Ectodermal cell (in vitro differentiated cells): ENCODE measurements at regions not wholly inside any gene's neighbourhood (a gene's known extent, or its start where the extent isn't known, plus 50 kb on each side); places are given as distances from the start of the nearest gene placed in this dataset.

Source experiments
- H3K27ac ChIP-seq: 2 replicates; pipeline ENCODE4 v1.7.0; 2013; ENCODE audit warnings: mild to moderate bottlenecking, low read depth, low read length; ENCODE audit not compliant: insufficient read depth, poor library complexity, severe bottlenecking
- H3K27me3 ChIP-seq: 2 replicates; pipeline ENCODE4 v1.7.0; 2013; ENCODE audit warnings: mild to moderate bottlenecking, low read length; ENCODE audit not compliant: insufficient read depth, control insufficient read depth, poor library complexity, severe bottlenecking
- H3K36me3 ChIP-seq: one replicate; pipeline ENCODE4 v1.7.0; 2013; ENCODE audit warnings: low read length; ENCODE audit not compliant: control insufficient read depth, insufficient read depth
- H3K4me1 ChIP-seq: one replicate; pipeline ENCODE4 v1.7.0; 2013; ENCODE audit warnings: low read length; ENCODE audit not compliant: control insufficient read depth, insufficient read depth
- H3K4me3 ChIP-seq: 2 replicates; pipeline ENCODE4 v1.7.0; 2013; ENCODE audit warnings: low read depth, low read length, control low read depth; ENCODE audit not compliant: insufficient read depth
- H3K9me3 ChIP-seq: 2 replicates; pipeline ENCODE4 v1.7.0; 2013; ENCODE audit warnings: mild to moderate bottlenecking, low read length, moderate library complexity; ENCODE audit not compliant: control insufficient read depth
- WGBS, 2 experiments: methylation state at CpG; one replicate each; pipeline ENCODE4 v1.1.7; 2013; ENCODE audit warnings: missing lambda C conversion rate in 2 of 2; 5-methylcytosine and 5-hydroxymethylcytosine counted together

DNA sequence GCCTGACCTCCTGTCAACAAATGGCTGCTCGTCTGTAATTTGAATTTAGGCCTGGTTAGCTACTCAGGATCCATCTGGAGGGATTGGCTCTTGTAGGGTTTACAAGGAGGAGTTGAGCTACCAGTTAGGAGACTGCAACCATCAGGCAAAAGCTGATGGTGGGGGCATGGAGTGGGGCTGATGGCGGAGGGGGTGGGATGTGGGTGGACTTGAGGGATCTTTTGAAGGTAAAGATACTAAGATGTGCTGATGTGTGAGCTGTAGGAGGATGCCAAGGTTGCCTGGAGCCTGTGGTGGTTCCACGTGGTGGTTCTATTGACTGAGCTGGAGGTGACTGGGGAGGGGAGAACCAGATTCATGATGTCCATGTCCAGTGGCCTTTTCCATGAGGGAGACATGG, 240.7 kb downstream of the LPIN1 start:
- no peak overlapping the region for H3K27ac ChIP-seq
- 91 to 97% methylated on average over 3 of the region's 3 CpGs for WGBS, 2 experiments
- H3K36me3 ChIP-seq = no peaks in the 10 kb centered on the region
- no peak overlapping the region for H3K4me3 ChIP-seq
- H3K27me3 ChIP-seq = no peaks in the 10 kb centered on the region
- H3K4me1 ChIP-seq = no peaks in the 10 kb centered on the region
- H3K9me3 ChIP-seq = no peaks in the 10 kb centered on the region

DNA sequence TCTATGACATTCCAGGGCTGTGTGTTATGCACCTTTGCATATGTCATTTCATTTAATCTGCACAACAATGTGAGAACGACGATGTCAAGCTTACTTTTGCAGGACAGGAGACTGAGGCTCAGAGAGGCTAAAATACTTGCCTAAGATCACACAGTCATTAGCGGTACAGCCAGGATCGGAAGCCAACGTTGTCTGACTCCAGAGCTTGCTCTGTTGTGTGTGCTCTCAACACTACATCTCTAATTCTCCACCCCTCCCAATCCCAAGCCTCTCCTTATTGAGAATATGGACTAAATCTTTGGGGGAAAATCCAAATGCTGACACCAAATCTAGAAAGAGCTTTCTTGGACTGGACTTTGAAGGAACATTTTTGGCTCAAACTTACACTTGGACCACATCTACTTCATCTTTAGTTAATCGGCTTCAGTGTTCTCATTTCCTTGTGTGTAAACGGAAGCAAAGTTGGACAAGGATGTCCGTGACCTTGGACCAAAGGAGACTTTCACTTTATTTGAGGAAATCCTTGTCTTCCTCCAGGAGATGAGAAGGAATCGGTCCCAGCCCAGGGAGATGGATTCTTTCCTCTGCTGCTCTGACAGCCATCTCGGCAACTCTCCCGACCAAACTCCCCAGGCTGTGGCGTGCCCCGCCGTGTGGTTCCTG, 242.4 kb downstream of the LPIN1 start:
- no peak overlapping the region for H3K4me3 ChIP-seq
- no peaks in the 10 kb centered on the region for H3K36me3 ChIP-seq
- 91 to 95% methylated on average over 14 of the region's 14 CpGs for WGBS, 2 experiments
- no peaks in the 10 kb centered on the region for H3K9me3 ChIP-seq
- H3K4me1 ChIP-seq = peaks cover under 1% of the 10 kb centered on the region
- no peak overlapping the region for H3K27ac ChIP-seq
- no peaks in the 10 kb centered on the region for H3K27me3 ChIP-seq

DNA sequence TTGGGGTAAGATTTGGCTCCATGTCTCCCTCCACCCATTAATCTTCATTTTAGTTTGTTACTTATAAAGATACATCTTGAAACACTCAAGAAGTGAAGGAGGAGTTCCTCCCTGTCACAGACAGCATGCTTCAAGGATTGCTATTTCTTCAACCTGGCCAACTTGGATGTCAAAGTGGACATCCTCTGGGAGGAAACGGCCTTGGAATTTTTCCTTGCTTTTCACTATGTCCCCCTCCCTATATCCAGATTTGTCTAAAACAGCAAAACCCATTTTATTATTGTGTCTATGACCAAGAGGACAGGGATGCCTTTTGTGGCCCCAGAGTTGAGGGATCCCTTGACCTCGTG, 242.9 kb downstream of the LPIN1 start:
- Histone ChIP-seq H3K36me3 (no peaks in the 10 kb centered on the region), H3K9me3 (no peaks in the 10 kb centered on the region), H3K27me3 (no peaks in the 10 kb centered on the region), H3K27ac (no peak overlapping the region), H3K4me1 (peaks cover 4% of the 10 kb centered on the region), H3K4me3 (no peak overlapping the region)
- WGBS, 2 experiments = 94 to 95% methylated on average over 2 of the region's 2 CpGs

DNA sequence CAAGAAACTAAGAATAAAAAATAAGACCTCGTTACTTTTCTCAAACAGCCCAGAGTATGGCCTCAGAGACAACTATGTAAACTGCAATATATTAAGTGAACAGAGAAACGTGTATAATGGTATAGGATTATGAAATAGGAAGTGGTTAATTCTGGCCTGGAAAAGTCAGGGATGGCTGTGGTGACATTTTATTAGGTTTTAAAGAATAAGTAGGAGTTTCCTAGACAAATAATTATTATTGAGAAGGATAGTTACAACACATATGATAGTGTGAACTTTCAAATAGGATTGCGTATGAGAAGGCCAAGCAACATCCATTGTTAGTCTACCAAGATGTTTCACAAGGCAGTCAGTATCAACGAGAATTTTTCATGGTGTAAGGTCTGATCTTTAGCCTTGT, 244.1 kb downstream of the LPIN1 start:
- 93 to 95% methylated on average over 4 of the region's 4 CpGs for WGBS, 2 experiments
- H3K9me3 ChIP-seq = no peaks in the 10 kb centered on the region

DNA sequence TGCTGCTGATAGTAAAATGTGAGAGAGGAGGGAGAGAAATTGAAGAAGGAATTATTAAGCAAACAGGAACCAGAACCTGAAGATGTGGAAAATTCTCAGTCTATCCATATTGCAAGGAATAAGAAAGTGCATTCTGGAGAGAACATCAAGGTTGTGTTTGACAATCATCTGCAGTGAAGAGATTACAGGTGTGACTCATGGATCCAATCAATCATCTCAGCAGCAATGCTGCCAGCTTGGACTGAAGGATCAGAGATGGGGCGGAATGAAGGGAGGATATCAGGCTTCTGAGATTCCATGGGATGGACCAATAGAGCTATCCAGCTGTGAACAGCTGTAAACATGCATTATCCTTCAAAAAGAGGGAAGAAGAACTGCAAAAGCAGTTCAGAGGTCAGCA, 247.3 kb downstream of the LPIN1 start:
- Histone ChIP-seq H3K4me1 (peaks cover 4% of the 10 kb centered on the region), H3K9me3 (no peaks in the 10 kb centered on the region), H3K36me3 (no peaks in the 10 kb centered on the region), H3K4me3 (no peak overlapping the region), H3K27ac (no peak overlapping the region), H3K27me3 (no peaks in the 10 kb centered on the region)
- WGBS, 2 experiments = 68 to 88% methylated on average over 1 of the region's 1 CpG

More for the DNA sequence above, 244.1 kb downstream of the LPIN1 start:
- no peak overlapping the region for H3K4me3 ChIP-seq
- peaks cover 4% of the 10 kb centered on the region for H3K4me1 ChIP-seq
- no peaks in the 10 kb centered on the region for H3K27me3 ChIP-seq
- no peaks in the 10 kb centered on the region for H3K36me3 ChIP-seq
- H3K27ac ChIP-seq = no peak overlapping the region

DNA sequence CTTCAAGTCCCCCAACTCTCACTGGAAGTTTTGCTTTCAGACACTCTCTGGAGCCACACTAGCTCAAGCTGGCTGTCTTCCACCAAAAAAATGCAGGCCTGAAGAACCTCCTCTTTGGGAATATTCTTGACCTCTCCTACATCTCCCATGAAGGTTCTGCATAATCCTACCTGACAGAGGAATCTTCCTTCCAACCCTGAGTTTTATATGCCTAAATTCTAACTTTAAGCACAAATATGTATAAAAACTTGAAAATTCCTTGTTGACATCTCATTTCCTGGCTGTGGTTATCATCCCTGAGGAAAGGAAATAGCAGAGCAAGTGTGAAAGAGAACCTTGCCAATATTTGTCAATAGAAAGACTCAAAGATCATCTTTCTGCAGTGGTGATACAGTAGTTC, 249.0 kb downstream of the LPIN1 start:
- Histone ChIP-seq H3K27ac (no peak overlapping the region), H3K9me3 (no peaks in the 10 kb centered on the region), H3K4me1 (peaks cover 4% of the 10 kb centered on the region), H3K27me3 (no peaks in the 10 kb centered on the region), H3K36me3 (no peaks in the 10 kb centered on the region), H3K4me3 (no peak overlapping the region)

DNA sequence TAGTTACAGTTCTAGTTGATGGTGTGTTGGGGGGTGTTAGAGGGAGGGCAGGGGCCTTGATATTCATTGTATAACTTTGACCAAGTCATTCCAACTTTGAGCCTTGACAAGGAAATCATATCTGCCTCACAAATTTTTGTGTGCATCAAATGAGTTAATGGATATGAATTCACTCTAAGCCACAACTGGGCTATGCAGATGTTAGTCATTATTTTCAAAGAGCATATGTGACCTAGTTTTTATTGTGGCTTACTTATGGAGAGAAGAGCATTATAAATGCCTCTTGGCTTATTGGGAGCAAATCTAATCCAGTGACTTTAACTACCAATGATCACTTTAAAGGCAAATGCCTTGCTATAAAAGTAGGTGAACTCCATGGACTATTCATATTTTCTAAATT, 250.2 kb downstream of the LPIN1 start:
- Histone ChIP-seq H3K4me1 (peaks cover 4% of the 10 kb centered on the region), H3K4me3 (no peak overlapping the region), H3K9me3 (no peaks in the 10 kb centered on the region), H3K27me3 (no peaks in the 10 kb centered on the region), H3K36me3 (no peaks in the 10 kb centered on the region), H3K27ac (no peak overlapping the region)

DNA sequence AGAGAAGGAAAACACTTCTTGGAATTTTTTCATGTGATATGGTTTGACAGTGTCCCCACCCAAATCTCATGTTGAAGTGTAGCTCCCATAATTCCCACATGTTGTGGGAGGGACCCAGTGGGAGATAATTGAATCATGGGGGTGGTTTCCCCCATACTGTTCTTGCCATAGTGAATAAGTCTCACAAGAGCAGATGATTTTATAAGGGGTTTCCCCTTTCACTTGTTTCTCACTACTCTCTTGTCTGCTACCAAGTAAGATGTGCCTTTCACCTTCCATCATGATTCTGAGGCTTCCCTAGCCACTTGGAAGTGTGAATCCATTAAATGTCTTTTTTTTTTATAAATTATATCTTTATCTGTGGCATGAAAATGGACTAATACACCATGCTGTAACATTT, 250.7 kb downstream of the LPIN1 start:
- Histone ChIP-seq H3K36me3 (no peaks in the 10 kb centered on the region), H3K4me1 (peaks cover 4% of the 10 kb centered on the region), H3K27me3 (no peaks in the 10 kb centered on the region), H3K27ac (no peak overlapping the region), H3K9me3 (no peaks in the 10 kb centered on the region), H3K4me3 (no peak overlapping the region)

DNA sequence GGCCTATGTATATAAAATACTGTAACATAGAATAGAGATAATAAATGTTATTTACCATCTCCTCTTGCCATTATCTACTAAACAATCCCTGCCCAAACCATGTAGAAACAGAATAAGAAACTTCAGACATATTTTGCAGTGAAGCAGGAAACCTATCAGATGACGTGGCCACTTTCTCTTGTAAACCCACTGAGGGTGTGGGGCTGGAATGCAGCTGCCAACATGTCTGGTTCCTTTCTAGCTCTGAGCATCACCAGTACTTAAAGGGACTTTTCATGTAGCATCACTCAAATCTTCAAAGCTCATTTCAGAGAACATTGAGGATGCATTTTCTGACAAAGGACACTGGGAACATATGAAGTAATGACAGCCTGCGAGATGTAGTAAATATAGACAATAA, 251.8 kb downstream of the LPIN1 start:
- no peak overlapping the region for H3K4me3 ChIP-seq
- H3K27me3 ChIP-seq = no peaks in the 10 kb centered on the region
- peaks cover 4% of the 10 kb centered on the region for H3K4me1 ChIP-seq
- 86 to 91% methylated on average over 2 of the region's 2 CpGs for WGBS, 2 experiments
- no peak overlapping the region for H3K27ac ChIP-seq
- H3K36me3 ChIP-seq = no peaks in the 10 kb centered on the region
- H3K9me3 ChIP-seq = no peaks in the 10 kb centered on the region

DNA sequence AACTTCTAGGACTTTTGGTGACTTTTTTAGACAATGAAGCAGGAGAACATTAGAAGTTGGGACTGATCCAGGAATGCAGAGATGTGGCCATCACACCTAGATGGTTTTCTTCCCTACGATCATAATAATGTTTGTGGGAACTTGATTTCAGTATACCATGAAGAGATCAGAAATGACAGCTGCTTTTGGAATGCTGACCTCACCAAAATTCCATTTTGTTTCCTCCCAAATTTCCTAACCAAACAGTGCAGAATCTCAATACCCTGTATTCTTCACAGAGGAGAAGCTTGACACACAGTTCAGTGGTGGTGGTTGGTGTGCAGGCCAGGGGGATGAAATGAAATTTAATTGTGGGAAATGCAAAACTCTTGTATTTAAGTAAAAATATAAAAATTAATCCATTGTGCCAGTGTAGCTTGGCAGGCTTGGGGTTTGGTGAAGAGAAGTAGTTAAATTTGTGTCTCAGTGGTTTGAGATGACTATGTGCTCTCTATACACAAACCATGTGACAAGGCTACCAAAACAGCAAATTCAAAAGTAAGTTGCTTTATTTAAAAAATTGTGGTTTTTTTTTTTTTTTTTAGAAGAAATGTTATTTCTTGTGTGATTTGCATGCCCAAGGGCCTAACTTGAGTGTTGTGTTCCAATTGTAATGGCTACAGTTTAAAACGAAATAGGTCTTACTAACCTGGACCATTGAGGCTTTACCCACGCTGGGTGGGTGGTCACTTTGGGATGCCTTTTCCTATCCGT, 252.4 kb downstream of the LPIN1 start:
- H3K36me3 ChIP-seq = no peaks in the 10 kb centered on the region
- 95 to 96% methylated on average over 4 of the region's 4 CpGs for WGBS, 2 experiments
- no peaks in the 10 kb centered on the region for H3K27me3 ChIP-seq
- peaks cover 3% of the 10 kb centered on the region for H3K4me1 ChIP-seq
- no peaks in the 10 kb centered on the region for H3K9me3 ChIP-seq
- H3K27ac ChIP-seq = no peak overlapping the region
- H3K4me3 ChIP-seq = no peak overlapping the region
